WERI-Rb-1 (cell line): ENCODE measurements at regions not wholly inside any gene's neighbourhood (a gene's known extent, or its start where the extent isn't known, plus 50 kb on each side); places are given as distances from the start of the nearest gene placed in this dataset.
A peak's percentile ranks its signal among the peaks of the same experiment; 100 is the strongest.

ENCODE experiments used
- DNase-seq: peaks from one replicate; pipeline ENCODE4 v3.0.0-alpha.2; 2020
- H3K27ac ChIP-seq: fragments of 250-450 bp; sonication (Bioruptor Pico); 2 replicates; pipeline ENCODE4 v1.5.1; 2020; ENCODE audit warnings: mild to moderate bottlenecking, moderate library complexity
- H3K27me3 ChIP-seq: fragments of 250-450 bp; sonication (Bioruptor Pico); 2 replicates; pipeline ENCODE4 v1.5.1; 2021; ENCODE audit warnings: mild to moderate bottlenecking, low read depth, moderate library complexity; ENCODE audit not compliant: insufficient read depth, severe bottlenecking
- H3K36me3 ChIP-seq: fragments of 250-450 bp; sonication (Bioruptor Pico); 2 replicates; pipeline ENCODE4 v1.5.1; 2020; ENCODE audit warnings: mild to moderate bottlenecking, moderate library complexity
- H3K4me3 ChIP-seq: 2 replicates; pipeline ENCODE4 v1.5.1; 2011; ENCODE audit warnings: low read depth, mild to moderate bottlenecking, control low read depth, low read length
- H3K9me3 ChIP-seq: fragments of 250-450 bp; sonication (Bioruptor Pico); 2 replicates; pipeline ENCODE4 v1.5.1; 2021; ENCODE audit warnings: mild to moderate bottlenecking, moderate library complexity; ENCODE audit not compliant: severe bottlenecking
- TF ChIP-seq, protein P1 (sequence below): IDR thresholded peaks from 2 replicates; pipeline ENCODE4 v1.5.1; 2011; ENCODE audit warnings: low read depth, mild to moderate bottlenecking, control low read depth, inconsistent platforms, low read length

DNA sequence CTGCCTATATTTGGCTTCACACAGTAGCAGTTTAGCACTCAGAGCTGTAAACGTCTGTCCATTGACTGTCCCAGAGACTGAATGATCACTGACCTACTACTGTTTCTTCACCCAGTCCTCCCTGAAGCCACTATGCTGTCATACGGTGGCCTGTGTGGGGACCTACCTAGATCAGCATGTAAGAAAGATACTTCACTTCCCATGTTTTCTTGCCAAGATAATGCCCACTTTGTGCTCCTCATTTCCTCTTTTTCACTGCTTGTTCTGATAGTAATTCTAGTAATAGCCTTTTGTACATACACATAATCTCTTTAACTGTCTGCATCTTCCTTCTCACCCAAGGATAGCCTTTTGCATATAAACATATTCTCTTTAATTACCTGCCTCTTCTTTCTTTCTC is 109.9 kb upstream of the TIAM2 start:
- Histone ChIP-seq H3K27ac (no peak overlapping the region), H3K27me3 (no peaks in the 10 kb centered on the region), H3K9me3 (no peaks in the 10 kb centered on the region), H3K4me3 (no peak overlapping the region), H3K36me3 (no peaks in the 10 kb centered on the region)
- no peak for DNase-seq
- TF ChIP-seq, protein P1, sequence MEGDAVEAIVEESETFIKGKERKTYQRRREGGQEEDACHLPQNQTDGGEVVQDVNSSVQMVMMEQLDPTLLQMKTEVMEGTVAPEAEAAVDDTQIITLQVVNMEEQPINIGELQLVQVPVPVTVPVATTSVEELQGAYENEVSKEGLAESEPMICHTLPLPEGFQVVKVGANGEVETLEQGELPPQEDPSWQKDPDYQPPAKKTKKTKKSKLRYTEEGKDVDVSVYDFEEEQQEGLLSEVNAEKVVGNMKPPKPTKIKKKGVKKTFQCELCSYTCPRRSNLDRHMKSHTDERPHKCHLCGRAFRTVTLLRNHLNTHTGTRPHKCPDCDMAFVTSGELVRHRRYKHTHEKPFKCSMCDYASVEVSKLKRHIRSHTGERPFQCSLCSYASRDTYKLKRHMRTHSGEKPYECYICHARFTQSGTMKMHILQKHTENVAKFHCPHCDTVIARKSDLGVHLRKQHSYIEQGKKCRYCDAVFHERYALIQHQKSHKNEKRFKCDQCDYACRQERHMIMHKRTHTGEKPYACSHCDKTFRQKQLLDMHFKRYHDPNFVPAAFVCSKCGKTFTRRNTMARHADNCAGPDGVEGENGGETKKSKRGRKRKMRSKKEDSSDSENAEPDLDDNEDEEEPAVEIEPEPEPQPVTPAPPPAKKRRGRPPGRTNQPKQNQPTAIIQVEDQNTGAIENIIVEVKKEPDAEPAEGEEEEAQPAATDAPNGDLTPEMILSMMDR, result no peak

DNA sequence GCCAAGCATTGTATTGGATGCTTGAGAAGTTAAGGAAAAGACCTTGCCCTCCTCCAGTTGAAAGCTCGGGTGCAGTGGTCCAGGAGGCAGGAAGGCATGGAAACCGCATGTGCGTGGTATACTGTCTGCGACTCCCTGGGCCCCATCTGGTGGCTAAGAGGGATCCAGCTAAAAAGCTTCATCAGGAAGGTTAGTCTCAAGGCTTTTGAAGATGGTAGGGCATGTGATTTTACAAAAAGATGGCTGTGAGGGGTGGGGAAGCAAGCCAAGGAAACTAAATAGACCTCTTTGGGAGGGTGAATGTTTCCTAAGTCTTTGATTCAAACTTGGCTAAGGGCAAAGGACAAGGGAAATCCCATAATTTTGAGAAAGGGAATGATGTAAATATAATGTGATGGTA is 109.1 kb upstream of the TIAM2 start:
- TF ChIP-seq, protein P1, result no peak
- no peak overlapping the region for H3K27ac ChIP-seq
- H3K9me3 ChIP-seq, result no peaks in the 10 kb centered on the region
- H3K4me3 ChIP-seq, result no peak overlapping the region
- DNase-seq, result no peak
- H3K27me3 ChIP-seq, result no peaks in the 10 kb centered on the region
- H3K36me3 ChIP-seq, result no peaks in the 10 kb centered on the region

GRCh38 chr6:154886471-154886870 is 108.6 kb upstream of the TIAM2 start:
- TF ChIP-seq, protein P1, result no peak
- Histone ChIP-seq H3K27me3 (no peaks in the 10 kb centered on the region), H3K36me3 (no peaks in the 10 kb centered on the region), H3K4me3 (no peak overlapping the region), H3K27ac (no peak overlapping the region), H3K9me3 (no peaks in the 10 kb centered on the region)
- no peak for DNase-seq

GRCh38 chr6:154887051-154887450 is 108.1 kb upstream of the TIAM2 start:
- Histone ChIP-seq H3K4me3 (no peak overlapping the region), H3K36me3 (no peaks in the 10 kb centered on the region), H3K9me3 (no peaks in the 10 kb centered on the region), H3K27me3 (no peaks in the 10 kb centered on the region), H3K27ac (no peak overlapping the region)
- TF ChIP-seq, protein P1, result no peak
- no peak for DNase-seq

- Histone ChIP-seq H3K36me3 (no peaks in the 10 kb centered on the region), H3K27me3 (no peaks in the 10 kb centered on the region), H3K9me3 (no peaks in the 10 kb centered on the region), H3K4me3 (no peak overlapping the region), H3K27ac (0 out of 2 replicates have a peak overlapping the region, but pooled peaks have one; percentile 24)
- peak; percentile 36 for DNase-seq
- TF ChIP-seq, protein P1, result no peak
These were observed 106.5 kb upstream of the TIAM2 start for GRCh38 chr6:154888421-154889295.
